CD4-positive, alpha-beta T cell treated with Interleukin-15 for 1 hour (primary cell): ENCODE measurements at regions not wholly inside any gene's neighbourhood (a gene's known extent, or its start where the extent isn't known, plus 50 kb on each side); places are given as distances from the start of the nearest gene placed in this dataset.

Experiments
- DNase-seq: peaks from one replicate; pipeline ENCODE4 v3.0.0-alpha.2; 2020

DNA sequence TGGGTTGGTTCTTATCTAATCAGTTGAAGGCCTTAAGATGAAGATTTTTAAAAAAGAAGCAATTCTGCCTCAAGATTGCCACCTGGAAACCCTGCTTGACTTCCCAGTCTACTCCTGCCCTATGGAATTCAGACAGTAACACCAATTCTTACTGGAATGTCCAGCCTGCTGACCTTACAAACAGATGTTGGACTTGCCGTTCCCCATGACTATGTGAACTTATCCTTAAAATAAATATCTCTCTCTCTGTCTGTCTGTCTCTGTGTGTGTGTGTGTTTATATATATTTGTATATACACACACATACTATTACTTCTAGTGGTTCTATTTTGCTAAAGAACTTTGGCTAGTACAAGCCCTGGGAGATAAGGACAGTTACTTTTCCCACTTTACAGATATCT, 675.3 kb downstream of the SLC4A3 start:
- no peak for DNase-seq

DNA sequence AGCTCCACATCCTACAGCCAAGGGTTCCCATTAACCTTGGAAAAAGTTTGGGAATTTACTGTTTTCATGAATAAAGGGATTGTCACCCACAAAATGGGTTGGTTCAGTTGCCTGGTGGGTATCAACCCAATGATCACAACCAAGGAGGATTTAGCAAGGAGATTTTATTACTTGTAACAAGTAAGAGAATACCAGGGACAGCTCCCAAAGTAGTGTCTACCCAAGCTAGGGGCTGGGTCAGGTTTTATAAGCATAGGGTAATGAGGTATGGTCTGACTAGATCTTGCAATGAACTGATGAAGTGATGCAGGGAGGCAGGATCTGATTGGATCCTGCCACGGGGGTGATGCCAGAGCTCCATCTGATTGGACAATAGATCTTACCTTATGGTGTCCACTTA, 681.8 kb downstream of the SLC4A3 start:
- no peak for DNase-seq

DNA sequence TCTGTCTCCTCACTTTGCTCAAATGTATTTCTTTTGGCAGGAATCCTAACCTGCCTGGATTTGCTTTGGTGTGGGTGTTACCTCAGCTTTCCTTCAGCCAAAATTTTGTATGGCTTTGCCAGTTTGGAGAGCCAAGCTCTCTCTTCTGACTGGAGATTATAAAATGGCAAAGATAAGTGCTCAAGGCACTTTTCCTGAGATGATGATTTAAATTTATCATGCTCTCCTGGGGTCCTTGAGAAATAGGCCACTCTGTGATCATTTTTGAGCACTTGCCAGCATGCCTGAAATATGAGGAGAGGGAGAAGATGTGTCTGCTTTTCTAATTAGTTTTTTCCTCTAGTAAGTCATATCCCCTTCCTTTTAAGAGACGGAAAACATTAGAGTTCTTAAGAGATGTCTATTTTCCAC, 683.0 kb downstream of the SLC4A3 start:
- no peak for DNase-seq

DNA sequence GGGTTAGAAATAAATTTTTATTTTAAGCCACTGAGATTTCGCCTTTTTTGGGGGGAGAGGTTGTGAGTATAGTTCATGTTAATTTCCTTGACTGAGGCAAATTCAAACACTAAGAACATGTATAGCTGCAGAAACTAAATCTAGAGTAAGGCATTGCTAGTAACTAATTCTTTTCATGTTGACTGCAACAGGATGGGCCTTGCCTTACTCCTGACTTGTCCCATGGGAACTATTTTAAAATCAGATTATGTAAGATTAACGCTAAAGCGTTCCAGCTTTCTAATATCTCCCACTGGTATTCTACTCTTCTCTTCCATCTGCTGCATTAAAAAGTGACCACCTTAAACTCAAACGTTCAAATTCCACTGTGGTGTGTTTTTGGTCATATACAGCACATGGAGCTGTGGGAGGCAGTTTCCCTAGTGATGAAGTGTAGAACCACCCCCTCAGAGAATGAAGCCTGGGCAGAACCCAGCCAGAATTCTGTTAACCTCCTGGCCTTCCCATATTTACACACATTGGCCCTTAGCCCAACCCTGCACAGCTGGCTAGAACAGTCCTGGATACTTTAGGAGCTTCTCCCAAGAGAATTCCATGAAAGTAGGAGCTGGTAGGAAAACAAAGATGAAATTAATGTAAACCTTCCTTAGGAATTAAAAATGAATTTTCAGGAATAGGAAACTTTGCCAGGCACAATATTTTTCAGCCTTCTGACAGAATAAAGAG, 687.8 kb downstream of the SLC4A3 start:
- no peak for DNase-seq

DNA sequence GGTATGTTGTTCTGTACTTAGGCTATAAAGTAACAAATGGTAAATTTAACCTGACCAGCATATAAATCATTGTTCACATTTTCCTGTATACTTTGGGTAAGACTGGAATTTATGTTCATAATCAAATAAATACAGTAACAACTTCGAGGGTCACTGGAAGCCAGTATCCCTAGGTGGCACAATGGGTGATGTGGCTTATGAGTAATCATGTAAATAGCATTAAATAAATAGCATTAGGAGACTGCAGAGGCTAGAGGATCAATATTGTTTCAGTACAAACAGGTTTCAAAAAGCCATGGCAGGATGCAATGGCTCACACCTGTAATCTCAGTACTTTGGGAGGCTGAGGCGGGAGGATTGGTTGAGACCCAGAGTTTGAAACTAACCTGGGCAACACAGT, 690.6 kb downstream of the SLC4A3 start:
- no peak for DNase-seq

DNA sequence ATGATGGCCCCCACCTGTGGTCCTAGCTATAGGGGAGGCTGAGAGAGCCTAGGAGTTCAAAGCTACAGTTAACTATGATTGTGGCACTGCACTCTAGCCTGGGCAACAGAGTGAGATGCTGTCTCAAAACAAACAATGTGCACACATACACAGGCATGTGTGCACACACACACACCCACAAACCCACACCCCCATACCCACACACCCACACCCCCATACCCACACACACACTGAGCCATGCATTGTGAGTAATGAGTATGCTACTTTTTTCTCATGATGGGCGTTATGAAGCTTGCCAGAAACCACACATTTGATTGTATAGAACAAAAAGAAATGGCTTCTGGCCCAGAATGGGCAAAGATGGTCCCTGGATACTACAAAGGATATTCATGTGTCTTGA, 691.1 kb downstream of the SLC4A3 start:
- no peak for DNase-seq

DNA sequence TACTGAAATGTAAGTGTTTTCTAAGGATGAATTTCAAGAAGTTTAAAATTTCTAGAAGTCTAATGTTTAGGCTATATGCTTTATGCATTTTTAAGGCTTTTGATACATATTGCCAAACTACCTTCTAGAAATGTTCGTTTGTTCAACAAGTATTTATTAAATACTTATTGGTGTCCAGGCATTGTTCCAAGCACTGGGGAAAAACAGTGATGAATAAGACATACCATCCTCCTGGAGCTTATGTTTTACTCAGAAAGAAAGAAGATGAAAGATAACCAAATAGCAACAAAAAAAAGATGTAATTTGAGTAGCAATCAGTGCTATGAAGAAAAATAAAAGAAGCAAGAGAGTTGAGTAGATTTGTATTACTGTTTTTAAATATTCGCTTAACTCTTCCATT, 692.9 kb downstream of the SLC4A3 start:
- DNase-seq = no peak

DNA sequence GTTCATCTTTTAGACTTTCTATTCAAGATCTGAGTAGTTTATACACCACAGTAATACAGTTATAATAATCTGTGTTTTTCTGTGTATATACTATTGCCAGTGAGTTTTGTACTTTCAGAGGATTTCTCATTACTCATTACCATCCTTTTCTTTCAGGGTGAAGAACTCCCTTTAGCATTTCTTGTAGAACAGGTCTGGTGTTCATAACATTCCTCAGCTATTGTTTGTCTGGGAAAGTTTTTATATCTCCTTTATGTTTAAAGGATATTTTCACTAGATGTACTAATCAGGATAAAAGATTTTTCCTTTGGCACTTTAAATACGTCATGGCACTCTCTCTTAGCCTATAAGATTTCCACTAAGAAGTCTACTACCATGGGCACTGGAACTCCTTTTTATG, 705.5 kb downstream of the SLC4A3 start:
- DNase-seq = no peak

DNA sequence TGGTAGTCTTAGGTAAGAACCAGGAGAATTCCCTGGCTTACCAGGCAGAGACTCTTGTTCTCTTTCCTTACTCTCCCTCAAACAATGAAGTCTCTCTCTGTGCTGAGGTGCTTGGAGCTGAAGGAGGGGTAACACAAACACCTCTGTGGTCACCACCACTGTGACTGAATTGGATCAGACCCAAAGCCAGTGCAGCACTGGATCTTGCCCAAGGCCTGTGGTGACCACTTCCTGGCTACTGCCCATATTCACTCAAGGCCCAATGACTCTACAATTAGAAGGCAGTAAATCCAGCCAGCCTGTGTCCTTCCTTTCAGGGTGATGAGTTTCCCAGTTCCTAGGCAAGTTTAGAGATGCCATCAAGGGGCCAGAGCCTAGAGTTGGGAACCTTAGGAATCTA, 706.8 kb downstream of the SLC4A3 start:
- no peak for DNase-seq

DNA sequence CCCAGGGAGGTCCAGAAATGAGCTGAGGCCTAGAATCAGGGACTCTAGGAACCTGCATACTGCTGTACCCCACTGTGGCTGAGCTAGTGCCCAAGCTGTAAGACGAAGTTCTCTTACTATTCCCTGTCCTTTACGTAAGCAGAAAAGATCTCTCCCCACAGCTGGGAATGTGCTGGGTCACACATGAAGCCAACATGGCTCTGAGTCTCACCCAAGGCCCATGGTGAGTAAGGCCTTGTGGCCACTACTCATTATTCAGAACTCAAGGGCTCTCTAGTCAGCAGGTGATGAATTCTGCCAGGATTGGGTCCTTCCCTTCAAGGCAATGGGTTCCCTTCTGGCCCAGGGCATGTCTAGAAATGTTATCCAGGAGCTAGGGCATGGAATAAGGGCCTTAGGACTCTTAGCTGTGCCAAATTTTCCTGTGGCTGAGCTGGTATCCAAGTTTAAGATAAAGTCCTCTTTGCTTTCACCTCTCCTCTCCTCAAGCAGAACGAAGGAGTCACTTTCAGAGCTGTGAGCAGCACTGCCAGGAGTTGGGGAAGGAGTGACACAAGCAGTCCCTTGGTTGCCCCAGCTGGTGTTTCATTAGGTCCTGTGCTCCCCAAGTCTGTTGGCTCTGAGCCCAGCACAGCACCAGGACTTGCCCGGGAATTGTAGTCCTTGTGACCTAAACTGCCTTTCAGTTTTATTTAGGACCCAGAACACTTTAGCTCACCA, 707.6 kb downstream of the SLC4A3 start:
- no peak for DNase-seq

DNA sequence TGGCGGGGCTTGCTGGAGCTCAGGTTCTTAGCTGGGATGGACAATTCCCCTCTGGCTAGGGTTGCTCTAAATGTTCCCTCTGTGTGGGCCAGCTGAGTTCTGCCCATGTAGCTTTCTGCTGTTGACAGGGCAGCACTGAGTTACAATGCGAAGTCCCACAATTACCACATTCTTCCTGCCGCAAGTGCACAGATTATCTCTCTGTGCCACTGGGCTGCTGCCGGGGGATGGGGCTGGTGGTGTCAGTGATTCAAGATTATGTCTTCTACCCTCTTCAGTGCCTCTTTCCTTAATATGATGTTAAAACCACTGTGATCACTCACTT, 708.1 kb downstream of the SLC4A3 start:
- DNase-seq = no peak

DNA sequence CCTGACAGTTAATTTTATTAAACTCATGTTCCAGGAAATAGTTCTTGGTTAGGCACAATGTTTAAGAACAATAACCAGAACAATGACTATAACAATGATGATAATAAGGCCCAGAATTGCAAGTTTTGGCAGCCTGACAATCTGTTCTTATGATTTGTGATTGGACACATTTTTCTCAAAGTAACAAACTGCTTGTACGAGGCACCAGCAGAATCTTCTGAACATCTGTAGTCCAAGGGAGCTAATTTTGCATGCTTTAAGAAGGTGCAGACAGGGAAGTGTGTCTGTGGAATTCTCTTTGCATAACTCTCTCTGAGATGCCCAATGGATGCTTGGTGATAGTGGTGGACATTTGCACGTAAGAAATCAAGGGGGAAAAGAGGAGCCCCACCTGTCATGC, 709.3 kb downstream of the SLC4A3 start:
- DNase-seq = no peak

DNA sequence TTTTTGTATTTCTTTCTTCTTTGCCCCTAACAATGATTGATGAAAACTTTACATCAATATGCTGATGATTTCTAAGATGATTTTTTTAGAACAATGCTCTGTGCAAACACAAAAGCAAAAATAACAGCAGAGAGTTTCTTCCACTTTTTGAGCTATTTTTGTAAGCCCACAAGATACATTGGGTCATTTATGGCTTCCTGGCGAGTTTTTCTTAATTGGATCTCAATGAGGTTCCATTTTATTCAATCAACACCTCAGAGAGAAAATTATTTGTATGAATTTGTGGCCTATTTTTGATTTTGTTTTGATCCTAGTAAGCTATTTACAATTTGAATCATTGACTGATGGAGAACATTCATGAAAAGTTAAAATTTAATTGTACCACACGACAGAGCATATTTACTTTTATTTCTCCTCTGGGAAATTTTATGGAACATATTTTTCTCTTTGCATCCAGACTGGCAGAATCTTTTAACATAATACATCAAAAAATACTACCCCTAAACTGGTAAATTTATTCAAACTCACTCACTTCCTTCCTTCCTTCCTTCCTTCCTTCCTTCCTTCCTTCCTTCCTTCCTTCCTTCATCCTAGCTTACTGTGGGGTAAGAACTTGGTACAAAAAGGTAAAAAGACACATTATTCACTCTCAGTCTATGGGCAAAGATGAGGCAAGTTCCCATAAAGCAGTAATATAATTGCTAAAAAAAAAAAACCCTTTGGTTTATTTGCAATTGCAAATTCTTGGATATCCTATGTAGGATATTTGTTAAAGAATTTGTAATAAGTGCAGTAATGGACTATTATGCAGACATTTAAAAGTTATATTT, 710.4 kb downstream of the SLC4A3 start:
- DNase-seq = no peak

DNA sequence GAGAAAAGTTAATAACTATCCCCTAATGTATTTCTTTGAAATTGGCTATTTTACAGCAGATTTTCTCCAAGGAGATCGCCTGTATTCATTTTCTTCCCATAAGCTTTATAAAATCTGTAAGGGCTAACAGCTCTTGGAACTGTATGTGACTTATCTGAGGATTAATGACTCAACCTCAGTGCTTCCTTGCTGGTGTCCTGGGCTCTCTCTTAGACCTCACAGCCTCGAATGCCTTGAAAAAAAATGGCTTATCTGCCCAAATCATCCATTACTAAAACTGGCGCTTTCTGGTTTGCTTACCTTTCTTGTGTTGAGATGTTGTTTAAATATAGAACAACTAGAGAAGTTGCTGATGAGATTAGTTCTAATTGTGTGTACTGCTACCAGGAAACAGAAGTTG, 713.6 kb downstream of the SLC4A3 start:
- no peak for DNase-seq

DNA sequence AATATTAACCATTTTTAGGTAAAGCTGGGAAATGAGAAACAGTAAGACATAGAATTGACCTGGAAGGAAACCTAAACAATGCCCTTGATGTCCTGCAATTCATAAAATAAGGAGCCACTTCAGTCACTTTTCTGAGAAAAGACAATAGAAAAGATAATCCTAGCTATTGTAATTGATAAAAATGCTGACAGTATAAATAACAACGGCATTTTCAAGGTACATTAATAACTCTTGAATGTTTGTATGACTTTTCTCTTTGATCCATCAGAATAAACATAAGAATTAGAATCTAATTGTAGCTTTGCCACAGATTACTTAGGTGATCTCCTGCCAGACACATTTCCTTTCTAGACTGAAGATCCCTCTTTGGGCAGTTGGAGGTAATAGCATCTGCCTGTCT, 719.5 kb downstream of the SLC4A3 start:
- DNase-seq = no peak

DNA sequence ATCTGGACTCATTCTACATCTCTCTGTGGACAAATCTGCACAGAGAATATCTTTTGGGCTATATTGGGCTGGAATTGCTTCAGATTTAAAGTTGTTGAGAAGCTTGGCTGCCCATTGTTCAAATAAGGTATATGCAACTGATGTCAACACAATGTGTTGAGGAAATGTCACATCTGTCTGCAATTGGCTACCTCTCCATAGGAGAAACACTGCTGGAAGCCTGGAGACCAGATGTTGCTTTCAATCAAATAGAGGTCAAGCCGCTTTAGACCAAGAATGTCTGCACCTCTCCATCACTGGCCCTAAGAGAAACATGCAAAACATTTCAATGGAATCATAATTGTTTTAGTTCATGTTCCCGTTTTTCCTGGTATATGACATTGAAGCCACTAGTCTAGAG, 720.2 kb downstream of the SLC4A3 start:
- no peak for DNase-seq

DNA sequence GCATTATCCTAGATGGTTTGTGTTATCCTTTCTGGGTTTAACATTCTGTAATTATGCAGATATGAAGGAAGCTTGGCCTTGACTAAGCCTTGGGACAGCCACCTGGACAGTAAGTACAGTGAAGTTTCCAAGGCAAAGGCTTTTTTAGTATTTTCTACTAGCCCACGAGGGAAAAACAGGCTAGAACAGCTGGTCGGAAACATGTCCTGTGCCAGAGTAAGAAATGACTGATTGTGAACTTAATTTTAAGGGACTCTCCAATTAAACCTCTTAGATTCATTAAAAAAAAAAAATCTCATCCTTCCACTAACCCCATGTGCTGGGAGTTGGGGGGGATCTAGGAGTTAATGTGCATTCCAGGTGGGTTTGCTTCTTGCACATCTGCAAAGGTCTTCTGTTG, 720.8 kb downstream of the SLC4A3 start:
- DNase-seq = no peak

DNA sequence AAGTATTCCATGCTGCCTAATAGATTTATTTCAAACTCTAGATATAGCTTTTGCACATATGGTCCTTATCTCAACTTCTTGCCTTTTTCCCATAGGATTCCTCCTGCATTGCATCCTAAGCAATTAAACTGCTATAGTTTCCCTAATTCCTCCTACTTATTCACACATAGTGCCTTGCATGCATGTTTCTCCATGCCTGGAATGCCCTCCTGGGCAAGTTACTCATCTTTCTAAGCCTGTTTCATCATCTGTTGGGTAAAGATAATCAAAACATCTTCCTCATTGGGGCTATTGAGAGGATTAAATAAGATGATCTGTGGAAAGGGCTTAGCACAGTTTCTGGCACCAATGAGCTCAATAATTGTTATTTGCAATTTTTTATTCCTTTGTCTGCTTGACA, 726.5 kb downstream of the SLC4A3 start:
- no peak for DNase-seq

DNA sequence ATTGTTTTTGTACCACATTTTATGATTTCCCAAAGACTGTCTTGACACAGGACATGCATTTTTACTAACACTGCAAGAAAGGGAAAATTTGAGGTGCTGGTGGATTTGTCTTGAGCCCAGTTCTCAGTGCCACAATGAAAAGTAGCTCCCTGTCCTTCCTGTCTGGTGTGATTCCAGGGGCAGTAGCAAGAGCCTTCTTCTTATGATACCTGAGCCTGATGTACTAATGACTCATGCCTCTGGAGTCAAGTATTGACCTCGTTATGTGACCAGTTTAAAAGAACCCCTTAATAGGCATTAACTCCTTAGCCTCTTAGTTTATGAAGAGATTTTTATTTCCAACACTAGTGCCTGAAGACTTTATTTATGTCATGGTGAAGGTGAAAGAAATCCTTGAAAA, 728.6 kb downstream of the SLC4A3 start:
- no peak for DNase-seq

DNA sequence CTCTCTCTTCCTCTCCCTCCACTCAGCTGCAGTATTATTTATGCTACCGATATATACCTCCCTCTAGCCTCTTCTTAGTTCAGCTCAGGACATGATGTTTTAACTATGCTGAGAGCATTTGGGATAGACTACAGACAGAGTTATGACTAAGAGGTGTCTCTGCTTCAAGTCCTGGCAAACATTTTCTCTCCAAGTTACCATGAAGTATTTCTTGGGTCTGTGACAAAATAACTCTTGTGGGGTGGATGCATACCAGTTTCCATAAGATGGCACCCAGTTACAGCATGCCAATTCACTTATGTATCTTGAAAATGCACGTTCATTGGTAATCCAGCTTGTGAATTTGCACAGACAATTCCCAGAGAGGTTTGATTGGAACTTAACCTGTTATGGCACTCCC, 737.6 kb downstream of the SLC4A3 start:
- DNase-seq = no peak

DNA sequence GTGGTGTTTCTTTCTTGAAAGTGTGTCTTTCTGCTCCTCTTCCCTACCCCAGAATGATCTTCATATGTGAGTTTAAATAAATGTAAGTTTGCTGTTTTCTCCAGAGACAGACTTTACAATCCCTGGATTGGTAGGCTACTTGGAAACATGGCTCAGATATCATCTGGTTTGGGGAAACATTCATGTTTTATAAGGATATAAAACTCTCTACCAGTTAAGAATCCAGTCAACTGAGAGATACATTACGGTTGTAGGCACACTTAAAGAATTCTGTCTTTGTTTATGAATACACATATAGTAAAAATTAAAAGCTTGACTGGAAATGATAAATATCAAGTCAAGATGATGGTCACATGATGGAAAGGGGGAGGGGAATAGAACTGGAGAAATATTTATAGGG, 739.3 kb downstream of the SLC4A3 start:
- no peak for DNase-seq

DNA sequence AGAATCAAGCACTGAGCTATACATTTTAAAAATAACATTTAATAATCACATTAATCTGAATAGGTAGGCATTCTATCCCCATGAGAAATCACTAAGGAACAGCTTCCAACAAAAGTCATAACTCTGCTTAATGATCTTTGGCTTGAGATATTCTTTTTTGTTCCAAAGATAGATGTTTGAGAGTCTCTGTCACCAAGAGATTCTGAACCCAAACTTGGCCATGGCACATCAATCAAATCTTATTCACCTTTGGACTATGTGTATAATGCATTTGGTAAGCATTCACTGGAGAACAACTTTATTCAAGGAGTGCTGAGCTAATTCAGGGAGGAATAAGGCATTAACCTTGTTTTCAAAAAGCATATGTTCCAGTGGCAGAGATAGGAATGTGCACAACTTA, 743.3 kb downstream of the SLC4A3 start:
- no peak for DNase-seq

DNA sequence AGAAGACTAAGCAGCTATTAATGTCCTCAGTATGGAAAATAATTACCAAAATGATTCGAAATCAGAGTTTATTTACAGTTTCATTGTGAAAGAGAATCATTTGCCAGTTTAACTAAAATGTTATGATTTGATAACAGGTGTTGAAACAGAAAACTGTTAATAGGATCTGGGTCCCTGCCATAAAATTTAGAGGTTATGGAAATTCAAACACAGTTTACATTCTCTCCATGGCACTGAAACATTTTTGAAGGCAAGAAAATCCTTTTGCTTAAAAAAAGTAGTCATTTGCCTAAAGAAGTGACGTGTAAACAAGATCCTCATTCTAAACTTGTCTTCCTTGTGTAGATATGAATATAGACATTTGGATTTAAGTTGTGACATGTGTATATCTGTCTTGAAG, 743.8 kb downstream of the SLC4A3 start:
- no peak for DNase-seq

DNA sequence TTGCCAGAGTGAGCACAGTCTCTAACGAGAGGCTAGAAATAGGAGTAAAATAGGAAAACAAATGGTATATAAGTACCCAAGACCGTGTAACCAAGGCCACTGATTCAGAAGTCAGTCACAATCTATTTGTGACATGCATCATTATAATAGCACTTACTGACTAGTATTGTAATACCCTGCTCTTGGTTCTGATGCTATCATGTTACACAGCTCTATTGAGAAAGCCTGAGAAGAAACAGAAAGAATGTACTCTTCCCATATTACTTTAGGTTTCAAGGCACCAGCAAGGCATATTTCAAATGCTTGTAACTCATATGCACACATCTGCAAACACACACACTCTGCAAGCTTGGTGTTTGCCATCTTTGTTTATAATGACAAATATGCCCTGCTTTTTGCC, 746.4 kb downstream of the SLC4A3 start:
- no peak for DNase-seq
